IPS-15b (cell line): ENCODE measurements at regions not wholly inside any gene's neighbourhood (a gene's known extent, or its start where the extent isn't known, plus 50 kb on each side); places are given as distances from the start of the nearest gene placed in this dataset.

ENCODE experiments used
- H3K27me3 ChIP-seq: one replicate; pipeline ENCODE4 v1.6.1; 2013; ENCODE audit warnings: low read length; ENCODE audit not compliant: control insufficient read depth, insufficient read depth
- H3K36me3 ChIP-seq: one replicate; pipeline ENCODE4 v1.6.1; 2013; ENCODE audit warnings: low read length; ENCODE audit not compliant: control insufficient read depth, insufficient read depth
- H3K4me1 ChIP-seq: one replicate; pipeline ENCODE4 v1.6.1; 2013; ENCODE audit warnings: mild to moderate bottlenecking, low read length; ENCODE audit not compliant: control insufficient read depth, insufficient read depth
- H3K4me3 ChIP-seq: one replicate; pipeline ENCODE4 v1.5.1; 2013; ENCODE audit warnings: low read depth, low read length
- H3K9ac ChIP-seq: one replicate; pipeline ENCODE4 v1.6.1; 2013; ENCODE audit warnings: low read depth, mild to moderate bottlenecking, low read length
- H3K9me3 ChIP-seq: one replicate; pipeline ENCODE4 v1.6.1; 2013; ENCODE audit warnings: mild to moderate bottlenecking, low read length; ENCODE audit not compliant: control insufficient read depth, insufficient read depth

- Histone ChIP-seq H3K4me1 (no peaks in the 10 kb centered on the region), H3K9ac (no peak overlapping the region), H3K9me3 (no peaks in the 10 kb centered on the region), H3K4me3 (no peak overlapping the region), H3K36me3 (no peaks in the 10 kb centered on the region), H3K27me3 (no peaks in the 10 kb centered on the region)
These were observed 130.8 kb upstream of the ATP2B1 start for GRCh38 chr12:89839444-89839843.

GRCh38 chr12:89838833-89839232 lies 130.2 kb upstream of the ATP2B1 start:
- Histone ChIP-seq H3K36me3 (no peaks in the 10 kb centered on the region), H3K9ac (no peak overlapping the region), H3K27me3 (no peaks in the 10 kb centered on the region), H3K9me3 (no peaks in the 10 kb centered on the region), H3K4me1 (no peaks in the 10 kb centered on the region), H3K4me3 (no peak overlapping the region)

GRCh38 chr12:89836026-89836425 lies 127.4 kb upstream of the ATP2B1 start:
- Histone ChIP-seq H3K36me3 (no peaks in the 10 kb centered on the region), H3K4me1 (no peaks in the 10 kb centered on the region), H3K9ac (no peak overlapping the region), H3K9me3 (no peaks in the 10 kb centered on the region), H3K27me3 (no peaks in the 10 kb centered on the region), H3K4me3 (no peak overlapping the region)

GRCh38 chr12:89834676-89835075 lies 126.0 kb upstream of the ATP2B1 start:
- Histone ChIP-seq H3K9me3 (no peaks in the 10 kb centered on the region), H3K4me3 (no peak overlapping the region), H3K9ac (no peak overlapping the region), H3K4me1 (no peaks in the 10 kb centered on the region), H3K27me3 (no peaks in the 10 kb centered on the region), H3K36me3 (no peaks in the 10 kb centered on the region)

GRCh38 chr12:89833337-89834252 lies 125.0 kb upstream of the ATP2B1 start:
- H3K27me3 ChIP-seq = no peaks in the 10 kb centered on the region

GRCh38 chr12:89832336-89832735 lies 123.7 kb upstream of the ATP2B1 start:
- no peaks in the 10 kb centered on the region for H3K9me3 ChIP-seq
- H3K4me3 ChIP-seq = no peak overlapping the region
- no peaks in the 10 kb centered on the region for H3K27me3 ChIP-seq
- H3K9ac ChIP-seq = no peak overlapping the region
- no peaks in the 10 kb centered on the region for H3K4me1 ChIP-seq
- H3K36me3 ChIP-seq = no peaks in the 10 kb centered on the region

More at GRCh38 chr12:89833337-89834252, 125.0 kb upstream of the ATP2B1 start:
- Histone ChIP-seq H3K36me3 (no peaks in the 10 kb centered on the region), H3K9me3 (no peaks in the 10 kb centered on the region), H3K9ac (no peak overlapping the region), H3K4me3 (no peak overlapping the region), H3K4me1 (no peaks in the 10 kb centered on the region)

- Histone ChIP-seq H3K4me3 (no peak overlapping the region), H3K9ac (no peak overlapping the region), H3K36me3 (no peaks in the 10 kb centered on the region), H3K9me3 (no peaks in the 10 kb centered on the region), H3K4me1 (no peaks in the 10 kb centered on the region), H3K27me3 (no peaks in the 10 kb centered on the region)
These were observed 122.9 kb upstream of the ATP2B1 start for GRCh38 chr12:89831310-89832095.

GRCh38 chr12:89829434-89829975 lies 120.9 kb upstream of the ATP2B1 start:
- no peak overlapping the region for H3K4me3 ChIP-seq
- H3K9ac ChIP-seq = no peak overlapping the region
- no peaks in the 10 kb centered on the region for H3K9me3 ChIP-seq
- no peaks in the 10 kb centered on the region for H3K27me3 ChIP-seq
- peaks cover 3% of the 10 kb centered on the region for H3K4me1 ChIP-seq
- H3K36me3 ChIP-seq = no peaks in the 10 kb centered on the region

GRCh38 chr12:89828575-89828974 lies 119.9 kb upstream of the ATP2B1 start:
- Histone ChIP-seq H3K4me1 (peaks cover 3% of the 10 kb centered on the region), H3K36me3 (no peaks in the 10 kb centered on the region), H3K4me3 (no peak overlapping the region), H3K9ac (no peak overlapping the region), H3K9me3 (no peaks in the 10 kb centered on the region), H3K27me3 (no peaks in the 10 kb centered on the region)

GRCh38 chr12:89827592-89827991 lies 119.0 kb upstream of the ATP2B1 start:
- no peak overlapping the region for H3K4me3 ChIP-seq
- no peaks in the 10 kb centered on the region for H3K36me3 ChIP-seq
- H3K4me1 ChIP-seq = peaks cover 3% of the 10 kb centered on the region
- no peak overlapping the region for H3K9ac ChIP-seq
- no peaks in the 10 kb centered on the region for H3K9me3 ChIP-seq
- H3K27me3 ChIP-seq = no peaks in the 10 kb centered on the region

- H3K4me3 ChIP-seq = no peak overlapping the region
- H3K9ac ChIP-seq = no peak overlapping the region
- no peaks in the 10 kb centered on the region for H3K36me3 ChIP-seq
- peaks cover 7% of the 10 kb centered on the region for H3K4me1 ChIP-seq
- H3K27me3 ChIP-seq = no peaks in the 10 kb centered on the region
- H3K9me3 ChIP-seq = no peaks in the 10 kb centered on the region
These were observed 117.8 kb upstream of the ATP2B1 start for GRCh38 chr12:89826468-89826867.
